Liver (tissue), 8 donors: ENCODE measurements at regions not wholly inside any gene's neighbourhood (a gene's known extent, or its start where the extent isn't known, plus 50 kb on each side); places are given as distances from the start of the nearest gene placed in this dataset.

Experiments used
- DNase-seq: peaks from one replicate; pipeline ENCODE4 v3.0.0-alpha.2; 2017; ENCODE audit warnings: low spot score
- H3K27ac ChIP-seq, 2 donors: one replicate each; pipeline ENCODE4 v1.7.0; 2013; ENCODE audit warnings: inconsistent platforms in 2 of 2, low read length in 2 of 2, control low read depth in 1 of 2, low read depth in 1 of 2, mild to moderate bottlenecking in 1 of 2
- H3K27me3 ChIP-seq, 4 donors: one replicate each; pipeline versions ENCODE4 v1.6.1 to v1.7.0; 2013; ENCODE audit warnings: low read length in 3 of 4, inconsistent platforms in 1 of 4, mild to moderate bottlenecking in 1 of 4, moderate library complexity in 1 of 4; ENCODE audit not compliant: control insufficient read depth in 4 of 4, insufficient read depth in 4 of 4
- H3K36me3 ChIP-seq, 4 donors: one replicate each; pipeline versions ENCODE4 v1.6.1 to v1.7.0; 2013; ENCODE audit warnings: low read length in 3 of 4, mild to moderate bottlenecking in 3 of 4, low read depth in 1 of 4, moderate library complexity in 1 of 4; ENCODE audit not compliant: control insufficient read depth in 4 of 4, insufficient read depth in 3 of 4
- H3K4me1 ChIP-seq, 4 donors: one replicate each; pipeline versions ENCODE4 v1.6.1 to v1.7.0; 2013; ENCODE audit warnings: low read length in 3 of 4, mild to moderate bottlenecking in 3 of 4, moderate library complexity in 1 of 4; ENCODE audit not compliant: control insufficient read depth in 4 of 4, insufficient read depth in 4 of 4
- H3K4me3 ChIP-seq, 3 donors: one replicate each; pipeline versions ENCODE4 v1.6.1 to v1.7.0; 2013; ENCODE audit warnings: low read length in 3 of 3, control low read depth in 1 of 3, low read depth in 1 of 3, mild to moderate bottlenecking in 1 of 3
- H3K9ac ChIP-seq, 2 donors: one replicate each; pipeline ENCODE4 v1.7.0; 2013; ENCODE audit warnings: low read length in 2 of 2, mild to moderate bottlenecking in 2 of 2, moderate library complexity in 2 of 2, control low read depth in 1 of 2, low read depth in 1 of 2
- H3K9me3 ChIP-seq, 4 donors: one replicate each; pipeline versions ENCODE4 v1.6.1 to v1.7.0; 2013; ENCODE audit warnings: low read length in 3 of 4; ENCODE audit not compliant: control insufficient read depth in 4 of 4
- CTCF ChIP-seq: fragments of 150-350 bp; IDR thresholded peaks from 2 replicates; pipeline ENCODE4 v1.5.1; 2017; ENCODE audit warnings: improper control_type of control experiment, low read depth, low read length; ENCODE audit not compliant: missing input control
- FOXA1 ChIP-seq: IDR thresholded peaks from 2 replicates; pipeline ENCODE4 v1.6.1; 2016; ENCODE audit warnings: antibody characterized with exemption
- FOXA2 ChIP-seq: IDR thresholded peaks from 2 replicates; pipeline ENCODE4 v1.6.1; 2016; ENCODE audit warnings: antibody characterized with exemption
- GABPA ChIP-seq, 2 donors: IDR thresholded peaks in 1 of 2; conservative IDR thresholded peaks in 1 of 2; 2 replicates each; pipeline ENCODE4 v1.6.1; 2016; ENCODE audit warnings: antibody characterized with exemption in 2 of 2, mild to moderate bottlenecking in 1 of 2, moderate library complexity in 1 of 2
- HNF4A ChIP-seq, 2 donors: conservative IDR thresholded peaks; 2 replicates each; pipeline ENCODE4 v1.6.1; 2016; ENCODE audit warnings: antibody characterized with exemption in 2 of 2, mild to moderate bottlenecking in 2 of 2
- JUND ChIP-seq, 2 donors: IDR thresholded peaks; 2 replicates each; pipeline ENCODE4 v1.6.1; 2016; ENCODE audit warnings: antibody characterized with exemption in 2 of 2
- NR2F2 ChIP-seq: IDR thresholded peaks from 2 replicates; pipeline ENCODE4 v1.6.1; 2016; ENCODE audit warnings: antibody characterized with exemption
- REST ChIP-seq: IDR thresholded peaks from 2 replicates; pipeline ENCODE4 v1.6.1; 2016; ENCODE audit warnings: antibody characterized with exemption, mild to moderate bottlenecking
- RXRA ChIP-seq, 2 donors: IDR thresholded peaks; 2 replicates each; pipeline ENCODE4 v1.6.1; 2017 to 2018; ENCODE audit warnings: antibody characterized with exemption in 2 of 2, mild to moderate bottlenecking in 1 of 2
- SP1 ChIP-seq: IDR thresholded peaks from 2 replicates; pipeline ENCODE4 v1.6.1; 2018; ENCODE audit warnings: antibody characterized with exemption, mild to moderate bottlenecking
- TAF1 ChIP-seq: conservative IDR thresholded peaks from 2 replicates; pipeline ENCODE4 v1.6.1; 2016; ENCODE audit warnings: antibody characterized with exemption, mild to moderate bottlenecking
- YY1 ChIP-seq: IDR thresholded peaks from 2 replicates; pipeline ENCODE4 v1.6.1; 2016; ENCODE audit warnings: antibody characterized with exemption, mild to moderate bottlenecking
- ZBTB33 ChIP-seq: IDR thresholded peaks from 2 replicates; pipeline ENCODE4 v1.6.1; 2016; ENCODE audit warnings: antibody characterized with exemption
- WGBS: extraction: QIAGEN DNeasy Blood & Tissue Kit; methylation state at CpG from one replicate; pipeline ENCODE4 v1.1.7; 2013; 5-methylcytosine and 5-hydroxymethylcytosine counted together
- TF ChIP-seq, protein P1 (sequence below): IDR thresholded peaks from 2 replicates; pipeline ENCODE4 v1.6.1; 2016; ENCODE audit warnings: antibody characterized with exemption
- donor health status: healthy.
- donor health status: healthy.
- donor health status: healthy.
- donor health status: healthy.
- donor health status: healthy.

DNA sequence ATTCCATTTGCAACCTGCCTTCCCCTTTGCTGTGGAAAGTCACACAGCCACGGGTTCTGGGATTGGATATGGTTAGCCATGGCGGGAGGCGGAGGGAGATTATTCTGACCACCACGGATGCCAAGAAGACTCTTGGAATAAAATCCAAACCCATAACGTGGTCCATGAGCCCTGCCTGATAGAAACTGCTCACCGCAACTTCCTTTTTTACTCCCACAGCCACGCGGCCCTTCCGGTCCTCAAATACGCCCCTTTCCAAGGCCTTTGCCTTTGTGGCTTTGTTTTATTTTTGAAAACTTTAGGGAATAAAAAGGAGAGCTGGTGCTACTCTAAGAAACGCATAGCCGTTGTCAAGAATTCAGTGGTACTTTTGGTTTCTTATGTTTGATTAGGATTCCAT, 602.5 kb upstream of the CDH4 start:
- Histone ChIP-seq H3K4me1 (no peaks in the 10 kb centered on the region), H3K9me3 (peaks cover 0 to 7% (median 2%) of the 10 kb centered on the region in 4 donors), H3K27ac (no peak overlapping the region), H3K4me3 (no peak overlapping the region), H3K27me3 (peaks cover 0 to 2% (median 1%) of the 10 kb centered on the region in 4 donors), H3K36me3 (no peaks in the 10 kb centered on the region), H3K9ac (no peak overlapping the region)
- TF ChIP-seq HNF4A (conservative IDR thresholded peaks at IDR 0.05) (no peak), ZBTB33 (no peak)
- TF ChIP-seq, protein P1, sequence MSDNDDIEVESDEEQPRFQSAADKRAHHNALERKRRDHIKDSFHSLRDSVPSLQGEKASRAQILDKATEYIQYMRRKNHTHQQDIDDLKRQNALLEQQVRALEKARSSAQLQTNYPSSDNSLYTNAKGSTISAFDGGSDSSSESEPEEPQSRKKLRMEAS = no peak
- WGBS = 82% methylated on average over 12 of the region's 12 CpGs
- DNase-seq = no peak

DNA sequence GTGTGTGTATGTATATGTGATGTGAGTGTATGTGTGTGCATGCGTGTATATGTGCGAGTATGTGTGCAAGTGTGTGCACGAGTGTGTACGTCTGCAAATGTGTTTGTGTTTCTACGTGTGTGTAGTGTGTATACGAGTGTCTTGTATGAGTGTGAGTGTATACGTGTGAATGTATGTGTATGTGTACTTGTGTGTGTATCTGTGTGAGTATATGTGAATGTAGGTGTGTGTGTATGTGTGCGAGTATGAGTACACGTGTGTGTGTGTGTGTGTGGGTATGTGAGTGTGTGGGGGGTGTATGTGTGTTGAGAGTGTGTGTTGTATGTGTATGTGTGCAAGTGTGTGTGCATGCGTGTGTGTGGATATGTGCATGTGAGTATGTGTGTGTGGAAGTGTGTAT, 602.0 kb upstream of the CDH4 start:
- Histone ChIP-seq H3K27me3 (peaks cover 0 to 2% (median 0%) of the 10 kb centered on the region in 4 donors), H3K27ac (no peak overlapping the region), H3K9me3 (peaks cover 0 to 10% (median 5%) of the 10 kb centered on the region in 4 donors), H3K9ac (no peak overlapping the region), H3K4me1 (no peaks in the 10 kb centered on the region), H3K36me3 (no peaks in the 10 kb centered on the region), H3K4me3 (no peak overlapping the region)
- 91% methylated on average over 10 of the region's 10 CpGs for WGBS
- no peak for DNase-seq
- TF ChIP-seq FOXA2 (no peak), FOXA1 (no peak), YY1 (no peak), CTCF (no peak), REST (no peak), SP1 (no peak), GABPA (IDR thresholded peaks at IDR 0.05 in 1 of 2, conservative IDR thresholded peaks at IDR 0.05 in 1 of 2) (no peak), ZBTB33 (no peak), RXRA (IDR thresholded peaks at IDR 0.05) (no peak), TAF1 (no peak), JUND (IDR thresholded peaks at IDR 0.05) (no peak), HNF4A (conservative IDR thresholded peaks at IDR 0.05) (no peak), NR2F2 (no peak)
- TF ChIP-seq, protein P1 = no peak
